ENCODE measurements at regions not wholly inside any gene's neighbourhood (a gene's known extent, or its start where the extent isn't known, plus 50 kb on each side); places are given as distances from the start of the nearest gene placed in this dataset.

DNA sequence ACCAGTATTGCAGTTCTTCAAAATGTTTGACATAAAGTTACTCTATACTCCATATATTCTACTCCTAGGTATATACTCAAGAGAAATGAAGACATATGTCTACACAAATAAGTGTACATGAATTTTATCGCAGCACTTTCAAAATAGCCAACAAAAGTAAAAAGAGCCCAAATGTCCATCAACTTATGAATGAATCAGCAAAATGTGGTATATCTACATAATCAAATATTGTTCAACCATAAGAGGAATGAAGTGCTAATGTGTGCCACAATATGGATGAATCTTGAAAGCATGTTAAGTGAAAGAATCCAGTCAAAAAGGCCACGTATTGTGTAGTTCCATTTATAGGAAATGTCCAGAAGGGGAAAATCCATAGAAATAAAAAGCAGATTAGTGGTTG is 98.6 kb upstream of the F3 start:
- H3K36me3 ChIP-seq (ENCODE audit: control insufficient read depth, low read depth, low read length), result no peaks in the 10 kb centered on the region
- H3K27ac ChIP-seq (ENCODE audit: low read length), result no peak overlapping the region
- no peak overlapping the region for H3K9ac ChIP-seq (ENCODE audit: low read length)
- H3K9me3 ChIP-seq (ENCODE audit: control insufficient read depth, low read depth, low read length), result no peaks in the 10 kb centered on the region
- no peak overlapping the region for H3K4me3 ChIP-seq (ENCODE audit: low read length)
- H3K4me1 ChIP-seq (ENCODE audit: control insufficient read depth, low read depth, low read length), result peaks cover 23% of the 10 kb centered on the region
- no peaks in the 10 kb centered on the region for H3K27me3 ChIP-seq (ENCODE audit: control insufficient read depth, insufficient read depth, low read length)

DNA sequence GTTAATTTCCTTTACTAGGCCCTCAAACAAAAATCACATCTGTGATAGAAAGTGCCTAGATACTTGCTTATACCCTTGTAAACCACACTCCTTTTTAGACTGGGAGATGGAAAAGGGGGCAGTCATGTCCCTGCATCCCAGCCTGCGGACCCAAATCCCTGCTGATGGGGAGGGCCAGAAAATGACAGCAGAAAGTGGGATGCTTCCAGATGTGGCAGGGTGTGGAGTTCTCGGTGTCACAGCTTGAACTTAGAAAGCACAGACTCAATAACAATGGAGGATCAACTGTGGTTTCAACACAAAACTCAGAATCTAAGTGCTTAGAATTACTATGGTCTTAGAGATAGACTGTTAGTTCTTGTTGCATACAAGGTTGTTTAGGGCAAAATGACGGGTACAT is 95.6 kb upstream of the F3 start:
- Histone ChIP-seq H3K27me3 (ENCODE audit: control insufficient read depth, insufficient read depth, low read length) (no peaks in the 10 kb centered on the region), H3K4me3 (ENCODE audit: low read length) (no peak overlapping the region), H3K27ac (ENCODE audit: low read length) (no peak overlapping the region), H3K4me1 (ENCODE audit: control insufficient read depth, low read depth, low read length) (peaks cover 22% of the 10 kb centered on the region), H3K9me3 (ENCODE audit: control insufficient read depth, low read depth, low read length) (no peaks in the 10 kb centered on the region), H3K36me3 (ENCODE audit: control insufficient read depth, low read depth, low read length) (no peaks in the 10 kb centered on the region), H3K9ac (ENCODE audit: low read length) (no peak overlapping the region)

DNA sequence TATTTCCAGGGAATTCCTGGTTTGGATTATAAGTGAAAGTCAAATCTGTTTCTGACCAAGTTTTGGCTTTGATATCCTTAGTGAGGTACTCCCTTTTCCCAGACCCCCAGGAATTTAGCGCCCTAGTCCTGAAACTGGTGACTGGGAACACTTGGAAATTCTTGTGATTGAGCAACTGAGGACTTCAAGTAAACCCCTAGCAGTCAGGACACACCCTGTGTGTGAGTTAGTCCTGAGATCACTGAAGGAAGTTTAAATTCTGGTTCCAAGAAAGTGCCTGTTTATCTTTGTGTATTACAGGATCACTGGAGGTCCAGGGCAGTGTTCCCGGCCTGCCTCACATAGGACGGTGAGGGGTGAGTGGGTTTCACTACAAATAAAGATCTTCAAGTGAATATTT is 95.1 kb upstream of the F3 start:
- H3K36me3 ChIP-seq (ENCODE audit: control insufficient read depth, low read depth, low read length), result no peaks in the 10 kb centered on the region
- no peak overlapping the region for H3K4me3 ChIP-seq (ENCODE audit: low read length)
- no peaks in the 10 kb centered on the region for H3K27me3 ChIP-seq (ENCODE audit: control insufficient read depth, insufficient read depth, low read length)
- H3K9ac ChIP-seq (ENCODE audit: low read length), result no peak overlapping the region
- H3K9me3 ChIP-seq (ENCODE audit: control insufficient read depth, low read depth, low read length), result no peaks in the 10 kb centered on the region
- H3K27ac ChIP-seq (ENCODE audit: low read length), result no peak overlapping the region
- H3K4me1 ChIP-seq (ENCODE audit: control insufficient read depth, low read depth, low read length), result peaks cover 22% of the 10 kb centered on the region

DNA sequence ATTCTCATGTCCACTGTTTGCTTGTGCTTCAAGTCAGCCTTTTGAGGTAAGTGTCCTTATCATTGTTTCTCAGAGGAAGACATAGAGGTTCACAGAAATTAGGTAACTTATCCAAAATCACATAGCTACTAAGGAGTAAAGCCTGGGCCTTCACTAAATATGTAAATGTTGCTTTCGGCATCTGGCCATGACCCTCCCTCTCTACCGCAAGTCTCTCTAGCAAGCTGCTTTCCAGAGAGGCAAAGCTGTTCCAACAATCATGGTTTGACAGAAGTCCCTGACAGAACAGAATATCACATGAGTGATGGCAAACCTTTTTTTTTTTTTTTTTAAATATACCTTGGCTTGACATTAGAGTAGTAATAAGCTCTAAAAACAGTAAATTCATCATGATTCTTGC is 94.5 kb upstream of the F3 start:
- H3K9ac ChIP-seq (ENCODE audit: low read length), result no peak overlapping the region
- peaks cover 22% of the 10 kb centered on the region for H3K4me1 ChIP-seq (ENCODE audit: control insufficient read depth, low read depth, low read length)
- H3K36me3 ChIP-seq (ENCODE audit: control insufficient read depth, low read depth, low read length), result no peaks in the 10 kb centered on the region
- no peak overlapping the region for H3K27ac ChIP-seq (ENCODE audit: low read length)
- no peaks in the 10 kb centered on the region for H3K27me3 ChIP-seq (ENCODE audit: control insufficient read depth, insufficient read depth, low read length)
- H3K9me3 ChIP-seq (ENCODE audit: control insufficient read depth, low read depth, low read length), result no peaks in the 10 kb centered on the region
- H3K4me3 ChIP-seq (ENCODE audit: low read length), result no peak overlapping the region

DNA sequence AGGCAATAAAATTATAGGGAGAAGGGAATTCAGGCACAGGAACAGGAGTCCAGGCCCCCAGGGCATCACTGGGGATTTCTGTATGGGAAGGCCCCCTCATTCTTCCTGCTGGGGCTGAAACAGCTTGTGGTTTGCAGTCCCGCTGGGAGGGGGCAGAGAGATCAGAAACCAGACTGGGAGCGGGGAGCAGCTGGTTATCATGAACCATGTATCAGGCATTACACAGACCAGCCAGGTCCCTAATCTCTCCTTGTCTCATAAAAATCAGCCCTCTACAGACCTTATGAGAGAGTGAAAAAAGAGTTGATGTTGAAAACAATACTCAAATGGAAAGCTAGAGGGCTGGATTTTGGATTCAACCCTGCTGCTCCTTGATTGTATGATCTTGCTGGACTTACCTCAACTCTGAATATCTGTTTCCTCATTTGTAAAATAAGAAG is 93.4 kb upstream of the F3 start:
- H3K9ac ChIP-seq (ENCODE audit: low read length), result no peak overlapping the region
- no peaks in the 10 kb centered on the region for H3K9me3 ChIP-seq (ENCODE audit: control insufficient read depth, low read depth, low read length)
- H3K4me1 ChIP-seq (ENCODE audit: control insufficient read depth, low read depth, low read length), result peaks cover 22% of the 10 kb centered on the region
- no peaks in the 10 kb centered on the region for H3K36me3 ChIP-seq (ENCODE audit: control insufficient read depth, low read depth, low read length)
- no peaks in the 10 kb centered on the region for H3K27me3 ChIP-seq (ENCODE audit: control insufficient read depth, insufficient read depth, low read length)
- H3K4me3 ChIP-seq (ENCODE audit: low read length), result no peak overlapping the region
- H3K27ac ChIP-seq (ENCODE audit: low read length), result no peak overlapping the region

DNA sequence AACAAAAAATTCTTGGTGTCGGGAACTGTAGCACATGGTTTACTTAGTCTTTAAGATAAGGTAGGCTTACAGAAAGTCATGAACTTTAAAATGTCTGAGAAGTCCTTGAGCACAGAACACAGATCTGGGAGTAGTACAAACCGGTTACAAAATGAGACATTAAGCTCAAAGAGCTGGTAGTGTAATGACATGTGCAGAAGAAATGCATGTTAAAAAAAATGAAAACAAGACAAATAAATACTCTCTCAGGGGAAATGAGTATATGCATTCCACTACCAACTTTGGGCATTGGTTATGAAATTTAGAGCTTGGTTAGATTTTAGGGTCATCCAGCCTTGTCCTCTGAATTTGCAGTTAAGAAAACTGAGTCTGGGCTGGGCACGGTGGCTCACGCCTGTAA is 91.5 kb upstream of the F3 start:
- no peak overlapping the region for H3K9ac ChIP-seq (ENCODE audit: low read length)
- H3K9me3 ChIP-seq (ENCODE audit: control insufficient read depth, low read depth, low read length), result no peaks in the 10 kb centered on the region
- H3K4me1 ChIP-seq (ENCODE audit: control insufficient read depth, low read depth, low read length), result peaks cover 22% of the 10 kb centered on the region
- no peaks in the 10 kb centered on the region for H3K36me3 ChIP-seq (ENCODE audit: control insufficient read depth, low read depth, low read length)
- no peak overlapping the region for H3K27ac ChIP-seq (ENCODE audit: low read length)
- no peak overlapping the region for H3K4me3 ChIP-seq (ENCODE audit: low read length)
- no peaks in the 10 kb centered on the region for H3K27me3 ChIP-seq (ENCODE audit: control insufficient read depth, insufficient read depth, low read length)

DNA sequence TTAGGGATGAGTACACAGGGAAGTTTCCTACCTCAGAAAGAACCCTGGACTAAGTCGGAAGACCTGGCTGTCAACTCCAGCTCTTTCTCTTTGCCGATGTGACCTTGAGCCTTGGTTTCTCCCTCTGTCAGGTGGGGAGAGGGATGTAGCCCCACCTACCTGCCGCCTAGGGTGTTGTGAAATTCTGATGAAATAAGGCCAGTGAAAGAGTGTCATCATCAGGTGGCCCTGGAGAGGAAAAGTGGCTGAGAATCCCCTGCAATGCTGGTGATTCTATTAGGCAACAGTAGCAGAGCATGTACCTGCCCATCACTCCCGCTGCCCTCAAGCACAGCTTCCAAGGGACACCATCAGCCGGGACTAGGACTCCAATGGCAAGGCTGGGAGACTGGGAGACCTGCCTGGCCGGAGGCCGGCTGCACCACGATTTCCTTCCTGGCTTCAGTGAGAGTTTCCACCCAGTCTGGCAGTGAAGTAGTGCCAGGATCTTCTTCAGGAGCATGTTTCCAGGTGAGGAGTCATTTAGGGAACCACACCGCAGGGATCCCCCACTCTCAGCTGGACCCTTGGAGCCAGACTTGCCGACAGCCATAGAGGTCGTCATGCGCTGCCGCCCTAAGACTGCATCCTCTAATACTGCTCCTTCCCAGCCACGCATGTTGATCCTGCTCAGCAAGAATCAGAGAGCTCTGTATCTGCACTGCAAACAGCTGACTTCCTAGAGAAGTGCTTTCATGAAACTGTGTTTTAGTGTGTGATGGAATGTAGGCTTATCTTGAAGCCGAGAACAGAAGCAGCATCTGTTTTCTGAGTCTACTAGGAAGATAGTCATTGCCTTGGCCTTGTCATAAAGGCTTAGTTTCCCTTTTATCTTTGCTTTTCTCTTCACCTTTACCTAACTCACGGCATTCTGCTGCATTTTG is 88.0 kb upstream of the F3 start:
- no peak overlapping the region for H3K9ac ChIP-seq (ENCODE audit: low read length)
- H3K4me1 ChIP-seq (ENCODE audit: control insufficient read depth, low read depth, low read length), result peaks cover 13% of the 10 kb centered on the region
- no peak overlapping the region for H3K27ac ChIP-seq (ENCODE audit: low read length)
- no peaks in the 10 kb centered on the region for H3K36me3 ChIP-seq (ENCODE audit: control insufficient read depth, low read depth, low read length)
- no peaks in the 10 kb centered on the region for H3K9me3 ChIP-seq (ENCODE audit: control insufficient read depth, low read depth, low read length)
- no peaks in the 10 kb centered on the region for H3K27me3 ChIP-seq (ENCODE audit: control insufficient read depth, insufficient read depth, low read length)
- H3K4me3 ChIP-seq (ENCODE audit: low read length), result no peak overlapping the region

DNA sequence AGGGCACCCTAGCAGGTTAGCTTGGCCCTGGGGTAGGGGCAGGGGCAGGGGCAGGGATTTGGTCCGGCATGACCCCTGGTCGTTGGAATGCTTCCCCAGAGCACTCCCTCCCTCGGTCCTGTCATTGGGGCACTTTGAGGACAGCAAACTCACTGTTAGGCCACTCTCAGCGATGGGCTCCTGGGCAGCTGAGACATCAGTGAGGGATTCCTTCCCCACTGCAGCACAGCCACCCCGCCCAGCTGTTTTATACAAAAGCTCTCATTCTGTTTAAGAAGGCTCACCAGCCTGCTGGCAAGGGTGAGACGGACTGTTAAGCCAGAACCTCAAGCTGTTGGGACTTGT is 86.9 kb upstream of the F3 start:
- no peak overlapping the region for H3K27ac ChIP-seq (ENCODE audit: low read length)
- no peaks in the 10 kb centered on the region for H3K9me3 ChIP-seq (ENCODE audit: control insufficient read depth, low read depth, low read length)
- H3K27me3 ChIP-seq (ENCODE audit: control insufficient read depth, insufficient read depth, low read length), result no peaks in the 10 kb centered on the region
- no peak overlapping the region for H3K4me3 ChIP-seq (ENCODE audit: low read length)
- H3K4me1 ChIP-seq (ENCODE audit: control insufficient read depth, low read depth, low read length), result peaks cover 22% of the 10 kb centered on the region
- H3K9ac ChIP-seq (ENCODE audit: low read length), result no peak overlapping the region
- no peaks in the 10 kb centered on the region for H3K36me3 ChIP-seq (ENCODE audit: control insufficient read depth, low read depth, low read length)

DNA sequence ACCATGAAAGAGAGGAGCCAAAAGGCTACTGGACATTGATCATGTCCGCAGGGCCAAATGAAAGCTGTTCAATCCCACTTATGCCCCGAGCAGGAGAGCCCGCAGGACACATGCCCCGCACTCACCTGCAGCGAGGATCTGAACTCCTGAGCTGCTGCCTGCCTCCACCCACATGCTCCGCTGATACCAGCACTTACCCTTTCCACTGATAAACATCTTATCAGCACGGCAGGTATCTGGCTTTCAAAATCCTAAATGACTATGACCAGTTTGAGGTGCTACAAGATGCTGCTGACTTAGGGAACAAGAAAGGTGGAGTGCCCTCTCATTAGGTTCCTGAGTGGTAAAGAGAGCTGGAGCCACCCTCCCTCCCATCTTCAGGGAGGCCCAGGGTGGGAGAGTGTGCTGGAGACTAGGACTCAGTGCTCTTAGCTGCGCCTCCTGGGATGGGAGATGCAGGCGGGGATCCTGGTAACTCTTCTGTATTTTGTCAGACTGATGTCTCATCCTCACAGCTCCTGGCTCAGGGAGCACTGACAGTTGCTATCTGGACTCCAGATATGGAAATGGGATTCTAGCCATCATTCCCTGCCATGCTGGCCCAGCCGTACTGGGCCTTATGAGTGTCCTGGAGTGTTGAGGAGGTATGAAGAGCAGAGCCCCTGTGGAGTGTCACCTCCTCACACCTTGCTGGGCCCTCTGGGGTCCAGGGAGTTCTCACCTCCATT is 86.4 kb upstream of the F3 start:
- Histone ChIP-seq H3K27me3 (ENCODE audit: control insufficient read depth, insufficient read depth, low read length) (peaks cover 2% of the 10 kb centered on the region), H3K36me3 (ENCODE audit: control insufficient read depth, low read depth, low read length) (no peaks in the 10 kb centered on the region), H3K4me3 (ENCODE audit: low read length) (no peak overlapping the region), H3K4me1 (ENCODE audit: control insufficient read depth, low read depth, low read length) (peaks cover 27% of the 10 kb centered on the region), H3K9me3 (ENCODE audit: control insufficient read depth, low read depth, low read length) (no peaks in the 10 kb centered on the region), H3K27ac (ENCODE audit: low read length) (no peak overlapping the region), H3K9ac (ENCODE audit: low read length) (no peak overlapping the region)

DNA sequence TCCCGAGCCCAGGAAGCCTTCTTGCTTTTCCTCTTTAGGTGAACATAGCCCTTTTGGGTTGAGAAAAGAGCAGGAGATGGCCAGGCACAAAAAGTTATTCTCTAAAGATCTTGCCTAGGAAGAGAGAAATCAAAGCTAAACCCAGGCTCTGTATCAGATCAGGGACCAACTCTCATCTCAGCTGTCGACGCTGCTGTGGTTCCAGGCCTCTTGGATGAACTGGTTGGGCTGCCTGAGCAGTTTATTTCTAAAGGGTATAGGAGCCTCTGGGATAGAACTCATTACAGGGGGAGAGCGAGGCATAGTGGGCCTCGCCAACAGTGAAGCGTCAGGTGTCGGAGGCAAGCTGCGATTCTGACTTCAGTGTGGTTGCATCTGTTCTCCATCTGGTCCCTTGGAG is 82.6 kb upstream of the F3 start:
- H3K36me3 ChIP-seq (ENCODE audit: control insufficient read depth, low read depth, low read length), result no peaks in the 10 kb centered on the region
- no peak overlapping the region for H3K9ac ChIP-seq (ENCODE audit: low read length)
- H3K4me1 ChIP-seq (ENCODE audit: control insufficient read depth, low read depth, low read length), result peaks cover 33% of the 10 kb centered on the region
- peaks cover 14% of the 10 kb centered on the region for H3K27me3 ChIP-seq (ENCODE audit: control insufficient read depth, insufficient read depth, low read length)
- H3K27ac ChIP-seq (ENCODE audit: low read length), result no peak overlapping the region
- H3K9me3 ChIP-seq (ENCODE audit: control insufficient read depth, low read depth, low read length), result no peaks in the 10 kb centered on the region
- H3K4me3 ChIP-seq (ENCODE audit: low read length), result no peak overlapping the region

DNA sequence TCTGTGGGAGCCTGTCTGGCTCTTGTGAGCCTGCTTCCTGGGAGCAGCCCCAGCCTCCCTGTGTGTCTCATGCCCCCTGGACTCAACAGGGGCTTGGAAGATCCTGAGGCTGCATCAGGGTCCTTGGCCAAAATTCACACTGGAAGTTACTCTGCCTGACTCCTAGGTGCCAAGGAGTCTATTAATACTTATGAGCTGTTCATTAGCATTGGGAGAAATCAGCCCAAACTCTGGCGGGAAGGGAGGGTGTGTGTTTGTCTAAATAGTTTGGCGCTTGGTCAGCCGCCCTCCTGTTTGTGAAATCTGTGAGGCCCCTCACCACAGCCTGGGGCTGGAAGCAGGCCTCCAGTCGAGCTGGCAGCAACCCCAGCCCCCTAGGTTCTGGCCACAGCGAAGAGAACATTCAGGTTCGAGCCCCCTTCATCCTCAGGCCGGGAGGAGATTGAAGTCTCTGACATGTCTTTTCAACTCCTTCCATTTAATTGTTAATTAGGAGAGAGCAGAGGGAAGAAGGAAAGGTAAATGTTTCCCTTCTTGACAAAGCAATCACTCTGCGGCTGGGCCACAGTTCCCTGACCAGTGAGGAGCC is 82.1 kb upstream of the F3 start:
- no peak overlapping the region for H3K4me3 ChIP-seq (ENCODE audit: low read length)
- no peaks in the 10 kb centered on the region for H3K36me3 ChIP-seq (ENCODE audit: control insufficient read depth, low read depth, low read length)

More for the DNA sequence above, 82.1 kb upstream of the F3 start:
- H3K9me3 ChIP-seq (ENCODE audit: control insufficient read depth, low read depth, low read length), result no peaks in the 10 kb centered on the region
- peaks cover 33% of the 10 kb centered on the region for H3K4me1 ChIP-seq (ENCODE audit: control insufficient read depth, low read depth, low read length)
- H3K9ac ChIP-seq (ENCODE audit: low read length), result no peak overlapping the region
- peaks cover 14% of the 10 kb centered on the region for H3K27me3 ChIP-seq (ENCODE audit: control insufficient read depth, insufficient read depth, low read length)
- no peak overlapping the region for H3K27ac ChIP-seq (ENCODE audit: low read length)
